ENCODE measurements at regions not wholly inside any gene's neighbourhood (a gene's known extent, or its start where the extent isn't known, plus 50 kb on each side); places are given as distances from the start of the nearest gene placed in this dataset.

GRCh38 chr6:105884426-105884825 is 201.7 kb upstream of the PRDM1 start:
- no peak for TF ChIP-seq CTCF (IDR thresholded peaks at IDR 0.05)
- TF ChIP-seq POLR2A (IDR thresholded peaks at IDR 0.05): no peak

All from thyroid gland (tissue), 4 donors.